Glomerular visceral epithelial cell (primary cell): ENCODE measurements at regions not wholly inside any gene's neighbourhood (a gene's known extent, or its start where the extent isn't known, plus 50 kb on each side); places are given as distances from the start of the nearest gene placed in this dataset.

ENCODE experiments used
- DNase-seq: peaks from one replicate; pipeline ENCODE4 v3.0.0-alpha.2; 2016; ENCODE audit errors: extremely low spot score

- DNase-seq: no peak
These were observed 146.8 kb downstream of the SMAD6 start for GRCh38 chr15:66848686-66849392.

GRCh38 chr15:66849393-66849745 is 147.3 kb downstream of the SMAD6 start:
- no peak for DNase-seq

- no peak for DNase-seq
These were observed 147.7 kb downstream of the SMAD6 start for GRCh38 chr15:66849746-66850077.

GRCh38 chr15:66850078-66850991 is 148.3 kb downstream of the SMAD6 start:
- no peak for DNase-seq

- no peak for DNase-seq
These were observed 148.9 kb downstream of the SMAD6 start for GRCh38 chr15:66850996-66851310.

GRCh38 chr15:66851311-66852063 is 149.5 kb downstream of the SMAD6 start:
- DNase-seq: peak; percentile 79

GRCh38 chr15:66852064-66852905 is 150.2 kb downstream of the SMAD6 start:
- DNase-seq: no peak

- DNase-seq: no peak
These were observed 152.3 kb downstream of the SMAD6 start for GRCh38 chr15:66854012-66854965.

GRCh38 chr15:66855041-66855440 is 153.0 kb downstream of the SMAD6 start:
- DNase-seq: no peak

GRCh38 chr15:66857694-66858093 is 155.7 kb downstream of the SMAD6 start:
- no peak for DNase-seq

GRCh38 chr15:66858423-66859207 is 156.6 kb downstream of the SMAD6 start:
- DNase-seq: no peak

GRCh38 chr15:66859688-66860253 is 157.7 kb downstream of the SMAD6 start:
- no peak for DNase-seq

GRCh38 chr15:66860844-66861243 is 158.8 kb downstream of the SMAD6 start:
- no peak for DNase-seq

- no peak for DNase-seq
These were observed 160.3 kb downstream of the SMAD6 start for GRCh38 chr15:66862111-66862939.

- peak; percentile 81 for DNase-seq
These were observed 160.9 kb downstream of the SMAD6 start for GRCh38 chr15:66862940-66863335.

GRCh38 chr15:66863390-66864085 is 161.5 kb downstream of the SMAD6 start:
- no peak for DNase-seq

GRCh38 chr15:66864086-66864830 is 162.2 kb downstream of the SMAD6 start:
- no peak for DNase-seq
